ENCODE measurements at regions not wholly inside any gene's neighbourhood (a gene's known extent, or its start where the extent isn't known, plus 50 kb on each side); places are given as distances from the start of the nearest gene placed in this dataset.
A peak's percentile ranks its signal among the peaks of the same experiment; 100 is the strongest.

DNA sequence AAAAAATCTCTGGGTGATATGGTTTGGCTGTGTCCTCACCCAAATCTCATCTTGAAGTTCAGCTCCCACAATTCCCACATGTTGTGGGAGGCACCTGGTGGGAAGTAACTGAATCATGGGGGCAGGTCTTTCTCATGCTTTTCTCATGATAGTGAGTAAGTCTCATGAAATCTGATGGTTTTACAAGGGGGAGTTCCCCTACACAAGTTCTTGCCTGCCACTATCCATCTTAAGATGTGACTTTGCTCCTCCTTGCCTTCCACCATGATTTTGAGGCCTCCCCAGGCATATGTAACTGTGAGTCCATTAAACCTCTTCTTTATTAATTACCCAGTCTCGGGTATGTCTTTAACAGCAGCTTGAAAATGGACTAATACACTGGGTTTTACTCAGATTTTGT lies 513.9 kb downstream of the TLE4 start:
- H3K4me3 ChIP-seq (ENCODE audit: low read length), result no peak overlapping the region
- no peak overlapping the region for H3K9ac ChIP-seq (ENCODE audit: low read depth, low read length)
- H3K9me3 ChIP-seq (replicated peaks; ENCODE audit: low read length), result no peaks in the 10 kb centered on the region
- no peaks in the 10 kb centered on the region for H3K27me3 ChIP-seq (ENCODE audit: control insufficient read depth, insufficient read depth, low read length)
- no peaks in the 10 kb centered on the region for H3K36me3 ChIP-seq (ENCODE audit: insufficient read depth, low read length)
- no peaks in the 10 kb centered on the region for H3K4me1 ChIP-seq (ENCODE audit: control insufficient read depth, insufficient read depth, low read length)
- H3K4me2 ChIP-seq (ENCODE audit: low read length), result no peak overlapping the region

DNA sequence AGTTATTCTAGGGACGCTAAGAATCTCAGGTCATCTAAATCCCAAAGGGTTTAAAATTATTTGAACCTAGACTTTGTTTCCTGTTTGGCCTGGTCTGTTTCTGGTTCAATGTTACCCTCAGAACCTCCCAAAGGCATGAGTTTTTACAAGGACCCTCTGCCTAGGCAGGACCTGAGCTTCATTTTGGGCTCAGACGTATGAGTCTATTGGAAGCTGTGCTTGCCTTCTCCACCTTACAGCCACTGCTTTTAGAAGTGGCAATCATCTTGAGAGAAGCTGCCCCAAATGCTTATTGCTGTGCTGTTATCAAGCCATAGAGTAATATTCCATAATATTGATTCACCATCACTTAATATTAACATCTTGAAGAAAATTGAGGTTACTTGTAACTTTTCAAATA lies 510.4 kb downstream of the TLE4 start:
- no peak overlapping the region for H3K4me2 ChIP-seq (ENCODE audit: low read length)
- no peaks in the 10 kb centered on the region for H3K9me3 ChIP-seq (replicated peaks; ENCODE audit: low read length)
- no peak overlapping the region for H3K9ac ChIP-seq (ENCODE audit: low read depth, low read length)
- H3K4me1 ChIP-seq (ENCODE audit: control insufficient read depth, insufficient read depth, low read length), result no peaks in the 10 kb centered on the region
- H3K4me3 ChIP-seq (ENCODE audit: low read length), result no peak overlapping the region
- no peaks in the 10 kb centered on the region for H3K27me3 ChIP-seq (ENCODE audit: control insufficient read depth, insufficient read depth, low read length)
- no peaks in the 10 kb centered on the region for H3K36me3 ChIP-seq (ENCODE audit: insufficient read depth, low read length)

DNA sequence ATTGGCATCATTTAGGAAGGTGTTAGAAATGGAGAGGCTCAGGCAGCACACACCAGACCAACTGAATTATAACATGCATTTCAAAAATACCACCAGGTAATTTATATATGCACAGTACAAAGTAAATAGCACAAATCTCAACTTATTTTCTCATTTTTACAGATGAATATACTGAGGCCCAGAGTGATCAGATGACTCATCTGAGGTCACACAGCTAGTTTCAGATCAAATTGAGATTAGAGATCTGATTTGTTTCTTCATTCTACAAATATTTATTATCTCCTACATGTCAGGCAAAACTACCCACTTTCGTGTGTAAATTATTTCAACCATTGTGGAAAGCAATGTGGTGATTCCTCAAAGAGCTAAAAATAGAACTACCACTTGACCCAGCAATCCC lies 507.1 kb downstream of the TLE4 start:
- H3K27me3 ChIP-seq (ENCODE audit: control insufficient read depth, insufficient read depth, low read length), result no peaks in the 10 kb centered on the region
- no peak overlapping the region for H3K9ac ChIP-seq (ENCODE audit: low read depth, low read length)
- no peaks in the 10 kb centered on the region for H3K9me3 ChIP-seq (replicated peaks; ENCODE audit: low read length)
- H3K36me3 ChIP-seq (ENCODE audit: insufficient read depth, low read length), result no peaks in the 10 kb centered on the region
- no peak overlapping the region for H3K4me3 ChIP-seq (ENCODE audit: low read length)
- peaks cover 14% of the 10 kb centered on the region for H3K4me1 ChIP-seq (ENCODE audit: control insufficient read depth, insufficient read depth, low read length)
- no peak overlapping the region for H3K4me2 ChIP-seq (ENCODE audit: low read length)

DNA sequence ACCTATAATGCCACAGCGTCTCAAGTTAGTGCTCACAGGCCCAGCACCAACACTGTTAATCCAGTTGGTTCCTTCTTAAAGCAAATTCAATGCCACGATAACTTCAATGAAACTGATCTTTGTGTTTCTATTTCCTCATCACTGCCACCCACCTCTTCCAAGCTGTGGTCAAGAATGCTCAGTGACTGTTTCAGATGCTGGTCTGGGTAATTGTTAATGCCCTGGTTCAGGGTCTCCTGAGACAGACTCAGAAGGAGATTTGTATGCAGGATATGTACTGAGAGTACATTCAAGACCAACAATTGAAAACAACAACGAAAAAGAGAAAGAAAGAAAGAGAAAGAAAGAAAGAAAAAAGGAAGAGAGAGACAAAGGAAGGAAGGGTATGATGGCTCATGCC lies 505.3 kb downstream of the TLE4 start:
- no peak overlapping the region for H3K4me2 ChIP-seq (ENCODE audit: low read length)
- H3K9ac ChIP-seq (ENCODE audit: low read depth, low read length), result no peak overlapping the region
- H3K4me3 ChIP-seq (ENCODE audit: low read length), result no peak overlapping the region
- no peaks in the 10 kb centered on the region for H3K36me3 ChIP-seq (ENCODE audit: insufficient read depth, low read length)
- no peaks in the 10 kb centered on the region for H3K9me3 ChIP-seq (replicated peaks; ENCODE audit: low read length)
- no peaks in the 10 kb centered on the region for H3K27me3 ChIP-seq (ENCODE audit: control insufficient read depth, insufficient read depth, low read length)
- H3K4me1 ChIP-seq (ENCODE audit: control insufficient read depth, insufficient read depth, low read length), result peaks cover 14% of the 10 kb centered on the region

DNA sequence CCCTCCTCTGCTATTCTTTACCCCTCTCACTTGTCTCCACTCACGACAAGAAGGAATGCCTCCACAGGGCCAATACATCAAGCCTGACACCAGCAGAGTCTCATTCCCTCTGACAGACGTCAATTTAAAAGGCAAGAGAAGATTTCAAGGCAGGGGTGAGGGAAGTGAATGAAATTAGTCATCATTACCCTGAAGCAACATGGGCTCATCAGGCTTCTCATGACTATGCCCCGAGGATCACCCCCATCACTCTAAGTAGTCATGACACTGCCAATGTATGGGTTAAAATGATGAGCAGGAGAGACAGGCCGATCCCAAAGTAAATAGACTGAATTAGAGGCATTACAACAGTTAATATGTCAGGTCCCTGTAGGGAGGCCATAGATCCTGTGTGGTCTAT lies 504.4 kb downstream of the TLE4 start:
- Histone ChIP-seq H3K9me3 (replicated peaks; ENCODE audit: low read length) (no peaks in the 10 kb centered on the region), H3K4me3 (ENCODE audit: low read length) (no peak overlapping the region), H3K4me2 (ENCODE audit: low read length) (no peak overlapping the region), H3K9ac (ENCODE audit: low read depth, low read length) (no peak overlapping the region), H3K27me3 (ENCODE audit: control insufficient read depth, insufficient read depth, low read length) (no peaks in the 10 kb centered on the region), H3K4me1 (ENCODE audit: control insufficient read depth, insufficient read depth, low read length) (peaks cover 14% of the 10 kb centered on the region), H3K36me3 (ENCODE audit: insufficient read depth, low read length) (no peaks in the 10 kb centered on the region)

DNA sequence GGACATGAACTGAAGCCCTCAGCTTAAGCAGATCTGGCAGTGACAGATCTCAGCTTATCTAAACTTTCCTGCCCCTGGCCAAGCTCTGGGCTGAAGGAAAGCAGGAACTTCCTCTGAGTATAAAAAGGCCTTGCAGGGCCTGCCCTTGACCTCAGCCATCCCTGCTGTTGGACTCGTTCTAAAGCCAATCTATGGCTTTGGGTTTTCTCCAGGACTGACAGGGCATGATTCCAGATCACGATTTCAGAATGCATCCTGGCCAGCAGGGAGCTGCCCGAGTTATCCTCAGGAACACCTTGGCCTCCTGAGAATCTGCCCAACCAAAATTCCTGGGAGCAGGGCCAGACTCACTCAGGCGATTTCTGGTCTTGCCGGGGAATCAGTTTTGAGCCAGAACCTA lies 502.7 kb downstream of the TLE4 start:
- Histone ChIP-seq H3K9ac (ENCODE audit: low read depth, low read length) (no peak overlapping the region), H3K36me3 (ENCODE audit: insufficient read depth, low read length) (no peaks in the 10 kb centered on the region), H3K4me2 (ENCODE audit: low read length) (no peak overlapping the region), H3K4me1 (ENCODE audit: control insufficient read depth, insufficient read depth, low read length) (peaks cover 14% of the 10 kb centered on the region), H3K4me3 (ENCODE audit: low read length) (no peak overlapping the region), H3K27me3 (ENCODE audit: control insufficient read depth, insufficient read depth, low read length) (no peaks in the 10 kb centered on the region), H3K9me3 (replicated peaks; ENCODE audit: low read length) (no peaks in the 10 kb centered on the region)

DNA sequence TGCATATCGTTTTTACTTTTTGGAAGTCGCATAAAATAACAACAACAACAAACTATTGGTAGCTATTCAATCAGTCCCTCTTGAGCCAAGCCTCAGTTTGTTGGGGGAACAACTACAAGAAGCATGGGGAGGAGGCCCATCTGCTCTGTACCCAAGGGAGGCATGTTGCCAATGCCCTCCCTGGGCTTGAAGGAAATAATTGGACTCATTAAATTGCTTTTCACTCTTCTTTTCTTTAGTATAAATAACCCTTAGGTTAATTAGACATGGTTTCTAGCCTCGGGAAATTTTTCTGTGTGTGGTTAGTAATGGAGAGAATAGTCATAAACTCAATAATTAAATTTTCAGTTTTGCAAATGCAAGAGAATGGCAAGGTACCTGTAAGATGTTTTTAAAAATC lies 500.7 kb downstream of the TLE4 start:
- Histone ChIP-seq H3K4me2 (ENCODE audit: low read length) (no peak overlapping the region), H3K9me3 (replicated peaks; ENCODE audit: low read length) (no peaks in the 10 kb centered on the region), H3K9ac (ENCODE audit: low read depth, low read length) (no peak overlapping the region), H3K4me3 (ENCODE audit: low read length) (no peak overlapping the region), H3K27me3 (ENCODE audit: control insufficient read depth, insufficient read depth, low read length) (no peaks in the 10 kb centered on the region), H3K4me1 (ENCODE audit: control insufficient read depth, insufficient read depth, low read length) (peaks cover 14% of the 10 kb centered on the region), H3K36me3 (ENCODE audit: insufficient read depth, low read length) (no peaks in the 10 kb centered on the region)

DNA sequence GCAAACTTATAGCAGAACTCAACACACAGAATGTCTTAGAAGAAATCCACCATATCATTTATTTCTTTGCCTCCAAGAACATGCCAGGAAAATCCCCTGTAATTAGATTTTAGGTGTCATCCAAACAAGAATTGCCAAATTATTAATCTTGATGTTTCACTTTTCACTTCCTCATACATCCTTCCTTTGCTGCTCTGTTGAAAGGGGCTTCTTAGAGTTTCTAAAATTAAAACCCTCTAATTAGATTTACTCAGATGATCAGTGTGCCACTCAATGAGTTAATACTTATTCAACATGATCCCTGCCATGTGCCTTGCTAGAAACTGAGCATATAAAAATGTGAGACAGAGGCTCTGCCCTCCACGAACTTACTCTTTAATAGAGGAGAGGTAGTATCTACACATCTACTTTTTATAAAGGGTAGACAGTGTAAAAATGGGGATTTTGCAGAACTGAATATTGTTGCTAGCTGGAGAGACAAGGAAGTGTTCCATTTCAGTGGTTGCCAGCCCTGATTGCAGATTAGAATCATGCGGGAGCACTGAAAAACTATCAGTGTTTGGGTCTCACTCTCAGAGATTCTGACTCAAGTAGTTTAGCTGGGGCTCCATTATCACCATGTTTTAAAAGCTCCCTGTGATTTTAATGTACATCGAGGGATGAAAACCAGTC lies 498.4 kb downstream of the TLE4 start:
- H3K4me1 ChIP-seq (ENCODE audit: control insufficient read depth, insufficient read depth, low read length), result peaks cover 11% of the 10 kb centered on the region
- no peaks in the 10 kb centered on the region for H3K36me3 ChIP-seq (ENCODE audit: insufficient read depth, low read length)
- H3K4me3 ChIP-seq (ENCODE audit: low read length), result no peak overlapping the region
- no peaks in the 10 kb centered on the region for H3K9me3 ChIP-seq (replicated peaks; ENCODE audit: low read length)
- H3K4me2 ChIP-seq (ENCODE audit: low read length), result no peak overlapping the region
- H3K9ac ChIP-seq (ENCODE audit: low read depth, low read length), result no peak overlapping the region
- H3K27me3 ChIP-seq (ENCODE audit: control insufficient read depth, insufficient read depth, low read length), result no peaks in the 10 kb centered on the region

DNA sequence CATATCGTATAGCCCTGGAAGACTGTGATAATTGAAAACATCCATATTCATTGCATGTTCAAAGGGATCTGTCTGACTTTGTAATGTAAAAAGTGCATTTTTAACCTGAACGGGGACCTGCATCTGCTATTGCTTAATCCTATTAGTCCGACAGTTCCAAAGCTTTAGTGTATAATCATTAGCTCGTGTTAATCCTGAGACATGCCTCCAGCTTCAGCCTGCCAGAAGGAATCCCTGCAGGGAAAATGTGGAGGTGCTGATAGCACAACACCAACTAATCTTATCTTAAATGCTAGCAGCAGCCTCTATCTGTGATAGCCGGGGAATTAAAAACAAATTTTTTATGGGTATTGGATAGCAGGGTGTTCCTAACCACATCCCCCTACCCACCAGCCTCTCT lies 495.2 kb downstream of the TLE4 start:
- Histone ChIP-seq H3K4me3 (ENCODE audit: low read length) (no peak overlapping the region), H3K36me3 (ENCODE audit: insufficient read depth, low read length) (no peaks in the 10 kb centered on the region), H3K27me3 (ENCODE audit: control insufficient read depth, insufficient read depth, low read length) (no peaks in the 10 kb centered on the region), H3K4me1 (ENCODE audit: control insufficient read depth, insufficient read depth, low read length) (peaks cover 21% of the 10 kb centered on the region), H3K9me3 (replicated peaks; ENCODE audit: low read length) (no peaks in the 10 kb centered on the region), H3K9ac (ENCODE audit: low read depth, low read length) (no peak overlapping the region), H3K4me2 (ENCODE audit: low read length) (no peak overlapping the region)

DNA sequence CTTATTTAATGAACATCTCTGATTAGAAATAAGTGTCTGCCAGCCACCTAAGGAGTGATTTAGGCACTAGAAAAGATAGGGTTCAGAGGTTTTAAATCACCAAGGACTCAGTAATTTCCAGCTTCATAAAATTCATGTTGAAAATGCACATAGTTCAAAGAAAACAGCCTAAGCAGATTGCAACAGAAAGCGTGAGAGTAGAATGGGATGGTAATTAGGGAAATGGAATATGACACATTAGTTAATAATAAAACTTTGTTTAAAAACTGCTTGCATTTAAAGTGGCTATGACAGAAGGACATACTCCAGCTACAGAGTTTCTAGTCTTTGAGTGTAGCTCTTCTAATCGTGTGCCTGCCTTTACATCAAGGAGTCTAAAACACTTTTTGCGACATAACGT lies 490.8 kb downstream of the TLE4 start:
- no peaks in the 10 kb centered on the region for H3K36me3 ChIP-seq (ENCODE audit: insufficient read depth, low read length)
- H3K9me3 ChIP-seq (replicated peaks; ENCODE audit: low read length), result no peaks in the 10 kb centered on the region
- H3K27me3 ChIP-seq (ENCODE audit: control insufficient read depth, insufficient read depth, low read length), result no peaks in the 10 kb centered on the region
- H3K4me3 ChIP-seq (ENCODE audit: low read length), result peak overlapping the region; percentile 8
- H3K4me2 ChIP-seq (ENCODE audit: low read length), result peak overlapping the region; percentile 46
- peaks cover 35% of the 10 kb centered on the region for H3K4me1 ChIP-seq (ENCODE audit: control insufficient read depth, insufficient read depth, low read length)
- H3K9ac ChIP-seq (ENCODE audit: low read depth, low read length), result peak overlapping the region; percentile 56

DNA sequence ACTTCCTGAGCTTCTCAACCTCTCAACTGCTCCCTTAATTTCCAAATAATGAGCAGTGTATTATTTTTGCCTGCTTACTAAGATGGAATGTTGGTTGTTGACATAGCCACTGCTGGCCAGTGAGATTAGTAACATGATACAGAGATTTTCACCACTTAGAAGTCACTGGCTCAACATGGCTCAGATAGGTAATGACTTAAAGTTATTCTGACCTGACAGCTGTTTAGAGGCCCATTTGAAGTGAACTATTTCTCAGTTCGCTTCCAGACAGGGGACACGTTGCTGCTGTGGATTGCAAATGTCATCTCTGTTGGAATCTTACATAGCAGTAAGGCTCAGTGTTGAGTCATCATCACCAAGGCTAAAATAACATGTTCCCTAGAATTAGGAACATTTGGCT lies 490.2 kb downstream of the TLE4 start:
- peak overlapping the region; percentile 59 for H3K9ac ChIP-seq (ENCODE audit: low read depth, low read length)
- H3K27me3 ChIP-seq (ENCODE audit: control insufficient read depth, insufficient read depth, low read length), result no peaks in the 10 kb centered on the region
- no peaks in the 10 kb centered on the region for H3K9me3 ChIP-seq (replicated peaks; ENCODE audit: low read length)
- H3K4me2 ChIP-seq (ENCODE audit: low read length), result peak overlapping the region; percentile 46
- H3K4me3 ChIP-seq (ENCODE audit: low read length), result no peak overlapping the region
- H3K36me3 ChIP-seq (ENCODE audit: insufficient read depth, low read length), result no peaks in the 10 kb centered on the region
- peaks cover 35% of the 10 kb centered on the region for H3K4me1 ChIP-seq (ENCODE audit: control insufficient read depth, insufficient read depth, low read length)

DNA sequence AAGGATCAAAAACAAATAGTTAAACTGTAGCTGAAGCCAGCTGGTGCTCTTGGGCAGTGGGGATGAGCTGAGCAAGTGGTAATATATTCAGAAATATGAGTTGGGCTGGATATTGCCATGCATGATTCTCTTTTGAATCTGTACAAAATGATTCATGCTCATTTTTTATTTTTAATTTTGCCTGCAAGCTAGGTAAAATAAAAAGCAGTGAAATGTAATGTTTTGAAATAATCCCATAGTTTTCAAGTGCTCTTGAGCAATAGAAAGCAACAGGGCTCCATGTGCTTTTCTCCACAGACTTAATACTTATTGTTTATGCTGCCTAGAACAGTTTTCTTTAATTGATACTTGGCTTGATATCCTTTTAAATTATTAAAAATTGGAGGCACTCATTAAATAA lies 489.3 kb downstream of the TLE4 start:
- Histone ChIP-seq H3K36me3 (ENCODE audit: insufficient read depth, low read length) (no peaks in the 10 kb centered on the region), H3K27me3 (ENCODE audit: control insufficient read depth, insufficient read depth, low read length) (no peaks in the 10 kb centered on the region), H3K9me3 (replicated peaks; ENCODE audit: low read length) (no peaks in the 10 kb centered on the region), H3K4me3 (ENCODE audit: low read length) (peak overlapping the region; percentile 21), H3K4me1 (ENCODE audit: control insufficient read depth, insufficient read depth, low read length) (peaks cover 35% of the 10 kb centered on the region), H3K9ac (ENCODE audit: low read depth, low read length) (peak overlapping the region; percentile 59), H3K4me2 (ENCODE audit: low read length) (peak overlapping the region; percentile 45)
